Neuron (in vitro differentiated cells): ENCODE measurements at regions not wholly inside any gene's neighbourhood (a gene's known extent, or its start where the extent isn't known, plus 50 kb on each side); places are given as distances from the start of the nearest gene placed in this dataset.

Source experiments
- H2AFZ ChIP-seq: one replicate; pipeline ENCODE4 v1.6.1; 2013; ENCODE audit warnings: low read depth, mild to moderate bottlenecking, inconsistent platforms, low read length, moderate library complexity
- H3K27me3 ChIP-seq: one replicate; pipeline ENCODE4 v1.6.1; 2013; ENCODE audit warnings: low read length; ENCODE audit not compliant: insufficient read depth
- H3K36me3 ChIP-seq: one replicate; pipeline ENCODE4 v1.6.1; 2013; ENCODE audit warnings: low read length; ENCODE audit not compliant: insufficient read depth
- H3K4me1 ChIP-seq: one replicate; pipeline ENCODE4 v1.6.1; 2013; ENCODE audit warnings: low read length; ENCODE audit not compliant: insufficient read depth
- H3K4me3 ChIP-seq: 2 replicates; pipeline ENCODE4 v1.5.1; 2013; ENCODE audit warnings: mild to moderate bottlenecking, low read length, moderate library complexity
- H3K9me3 ChIP-seq: one replicate; pipeline ENCODE4 v1.6.1; 2013; ENCODE audit warnings: low read length

DNA sequence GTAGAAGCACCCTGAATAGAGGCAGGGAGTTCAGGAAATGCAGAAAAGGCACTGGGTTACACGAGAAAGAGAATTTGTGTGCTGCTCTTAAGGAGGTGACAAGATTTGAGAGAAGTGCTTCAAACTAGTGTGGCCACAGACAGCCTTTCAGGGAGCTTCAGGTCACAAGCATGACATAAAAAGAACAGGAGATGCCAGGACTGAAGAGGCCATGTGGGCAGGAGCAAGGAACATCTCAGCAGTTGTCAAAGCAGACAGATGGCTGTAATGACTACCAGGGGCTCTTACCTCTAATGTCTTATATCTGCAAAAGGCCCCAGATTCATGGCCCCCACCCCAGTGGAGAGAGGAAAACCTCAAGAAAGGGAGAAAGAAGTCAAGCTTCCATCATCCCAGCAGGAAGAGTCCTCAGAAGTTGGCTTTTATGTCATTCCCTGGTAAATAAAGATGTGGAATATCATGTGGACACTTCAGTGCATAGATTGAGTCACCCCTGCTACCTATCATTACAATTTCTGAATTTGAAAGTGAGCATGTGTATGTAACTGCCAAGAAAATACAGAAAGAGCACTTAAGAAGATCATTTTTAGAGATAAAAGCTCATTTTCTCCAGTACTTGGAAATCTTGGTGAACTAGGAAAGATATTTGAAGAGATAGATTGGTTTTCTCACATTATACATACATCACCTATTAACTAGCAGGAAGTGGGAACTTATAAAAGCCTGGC, 214.4 kb upstream of the RORB start:
- no peaks in the 10 kb centered on the region for H3K36me3 ChIP-seq
- H3K4me1 ChIP-seq, result no peaks in the 10 kb centered on the region
- H3K4me3 ChIP-seq, result no peak overlapping the region
- H3K27me3 ChIP-seq, result no peaks in the 10 kb centered on the region
- H2AFZ ChIP-seq, result no peak overlapping the region
- no peaks in the 10 kb centered on the region for H3K9me3 ChIP-seq

- Histone ChIP-seq H3K4me1 (no peaks in the 10 kb centered on the region), H2AFZ (no peak overlapping the region), H3K27me3 (no peaks in the 10 kb centered on the region), H3K4me3 (no peak overlapping the region), H3K9me3 (no peaks in the 10 kb centered on the region), H3K36me3 (no peaks in the 10 kb centered on the region)
These were observed 212.3 kb upstream of the RORB start for GRCh38 chr9:74284581-74285450.

DNA sequence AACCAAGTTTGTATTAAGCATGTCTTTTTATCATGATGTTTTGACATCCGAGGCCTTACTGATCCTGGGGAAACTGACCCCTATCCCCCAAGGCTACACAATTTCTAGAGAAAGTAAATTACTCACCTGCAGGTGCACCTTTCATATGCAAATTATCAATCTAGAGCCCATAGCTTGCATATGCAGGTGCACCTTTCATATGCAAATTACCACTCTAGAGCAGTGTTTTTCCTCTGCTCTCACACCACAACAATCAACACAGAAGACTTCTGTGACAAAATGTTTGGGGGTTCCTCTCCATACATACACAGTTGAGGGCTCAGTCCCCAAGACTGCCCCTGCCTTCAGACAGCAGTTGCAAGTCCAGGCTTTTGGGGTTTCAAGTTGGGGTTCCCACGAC, 203.7 kb upstream of the RORB start:
- no peaks in the 10 kb centered on the region for H3K9me3 ChIP-seq
- no peaks in the 10 kb centered on the region for H3K27me3 ChIP-seq
- H3K4me3 ChIP-seq, result no peak overlapping the region
- no peaks in the 10 kb centered on the region for H3K36me3 ChIP-seq
- H3K4me1 ChIP-seq, result no peaks in the 10 kb centered on the region
- H2AFZ ChIP-seq, result no peak overlapping the region

GRCh38 chr9:74303945-74304344, 193.2 kb upstream of the RORB start:
- H3K36me3 ChIP-seq, result no peaks in the 10 kb centered on the region
- no peak overlapping the region for H2AFZ ChIP-seq
- no peak overlapping the region for H3K4me3 ChIP-seq
- no peaks in the 10 kb centered on the region for H3K9me3 ChIP-seq
- H3K4me1 ChIP-seq, result peaks cover 16% of the 10 kb centered on the region
- H3K27me3 ChIP-seq, result no peaks in the 10 kb centered on the region

DNA sequence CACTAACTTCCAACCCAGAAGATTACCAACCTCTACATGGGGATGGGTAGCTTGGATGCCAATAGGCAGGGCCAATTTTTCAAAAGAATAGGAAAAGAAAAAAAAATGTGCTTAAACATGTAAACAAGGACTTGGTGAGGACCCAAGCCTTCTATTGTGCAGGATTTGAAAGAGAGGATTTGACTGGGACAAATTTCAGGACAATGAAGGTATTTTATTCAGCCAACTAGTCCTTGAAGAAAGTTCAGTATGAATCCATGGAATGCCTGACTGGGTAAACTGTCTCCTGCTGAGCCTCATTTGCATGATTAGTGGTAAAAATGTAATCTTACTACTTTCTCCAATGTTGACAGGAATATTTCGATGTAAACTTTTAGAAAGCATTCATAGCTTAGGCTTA, 192.5 kb upstream of the RORB start:
- Histone ChIP-seq H3K36me3 (no peaks in the 10 kb centered on the region), H3K4me1 (peaks cover 16% of the 10 kb centered on the region), H3K4me3 (no peak overlapping the region), H3K27me3 (no peaks in the 10 kb centered on the region), H3K9me3 (no peaks in the 10 kb centered on the region), H2AFZ (no peak overlapping the region)

DNA sequence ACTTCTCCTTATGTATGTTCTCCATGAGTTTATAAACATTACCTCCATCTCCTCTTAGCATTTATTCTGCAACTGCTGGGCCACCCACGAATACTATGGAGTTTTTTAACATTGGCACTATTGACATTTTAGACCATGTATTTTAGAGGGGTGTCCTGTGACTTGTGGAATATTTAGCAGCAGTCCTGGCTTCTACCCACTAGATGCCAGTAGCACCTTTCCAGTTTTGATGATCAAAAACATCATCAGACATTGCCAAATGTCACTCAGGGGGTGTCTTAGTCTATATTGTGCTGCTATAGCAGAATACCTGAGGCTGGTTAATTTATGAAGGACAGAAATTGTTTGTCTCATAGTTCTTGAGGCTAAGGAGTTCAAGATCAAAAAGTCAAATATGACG, 187.5 kb upstream of the RORB start:
- H3K4me1 ChIP-seq, result peaks cover 7% of the 10 kb centered on the region
- H3K9me3 ChIP-seq, result no peaks in the 10 kb centered on the region
- no peaks in the 10 kb centered on the region for H3K27me3 ChIP-seq
- H3K4me3 ChIP-seq, result no peak overlapping the region
- no peak overlapping the region for H2AFZ ChIP-seq
- no peaks in the 10 kb centered on the region for H3K36me3 ChIP-seq

DNA sequence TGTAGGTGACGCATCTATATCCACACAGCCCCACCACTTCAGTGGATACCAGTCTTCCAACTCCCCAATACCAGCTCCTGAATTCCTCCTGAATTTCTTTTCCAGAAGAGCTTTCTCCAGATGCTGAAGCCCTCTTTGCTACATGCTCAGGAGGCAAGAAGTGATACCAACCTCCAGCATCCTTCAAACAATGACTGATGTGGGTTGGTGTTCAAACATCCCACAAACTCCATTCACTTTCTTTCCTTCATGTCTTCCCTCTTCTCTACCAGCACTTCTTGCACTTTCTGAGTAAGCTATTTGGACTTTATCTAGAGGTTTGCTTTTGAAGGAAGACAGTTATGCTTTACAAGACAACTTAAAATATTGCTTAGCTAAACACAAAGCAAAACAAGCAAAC, 179.9 kb upstream of the RORB start:
- Histone ChIP-seq H3K4me1 (no peaks in the 10 kb centered on the region), H2AFZ (no peak overlapping the region), H3K27me3 (no peaks in the 10 kb centered on the region), H3K9me3 (no peaks in the 10 kb centered on the region), H3K4me3 (no peak overlapping the region), H3K36me3 (no peaks in the 10 kb centered on the region)

DNA sequence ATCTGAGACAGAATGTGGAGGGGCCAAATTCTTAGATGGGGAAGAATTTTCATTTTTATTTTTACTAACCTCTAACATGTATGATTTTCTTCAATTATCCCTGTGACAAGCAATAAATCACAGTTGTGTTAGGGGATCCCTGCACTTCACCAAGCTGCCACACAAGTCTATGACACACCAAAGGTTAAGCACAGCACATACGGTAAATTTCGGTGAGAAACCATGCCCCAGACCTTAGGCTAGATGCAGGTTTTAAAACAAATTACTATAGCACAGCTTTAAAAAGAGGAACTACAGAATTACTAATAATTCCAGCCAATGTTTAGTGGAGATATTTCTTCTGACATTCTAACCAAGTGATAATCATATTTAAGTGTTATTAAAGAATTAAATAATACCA, 175.7 kb upstream of the RORB start:
- H3K4me3 ChIP-seq, result no peak overlapping the region
- no peaks in the 10 kb centered on the region for H3K27me3 ChIP-seq
- no peak overlapping the region for H2AFZ ChIP-seq
- H3K4me1 ChIP-seq, result no peaks in the 10 kb centered on the region
- no peaks in the 10 kb centered on the region for H3K9me3 ChIP-seq
- H3K36me3 ChIP-seq, result no peaks in the 10 kb centered on the region

GRCh38 chr9:74322661-74323314, 174.3 kb upstream of the RORB start:
- Histone ChIP-seq H3K4me3 (no peak overlapping the region), H3K36me3 (no peaks in the 10 kb centered on the region), H3K27me3 (no peaks in the 10 kb centered on the region), H3K4me1 (no peaks in the 10 kb centered on the region), H2AFZ (no peak overlapping the region), H3K9me3 (no peaks in the 10 kb centered on the region)

- H3K27me3 ChIP-seq, result no peaks in the 10 kb centered on the region
- H2AFZ ChIP-seq, result no peak overlapping the region
- H3K4me3 ChIP-seq, result no peak overlapping the region
- no peaks in the 10 kb centered on the region for H3K4me1 ChIP-seq
- H3K9me3 ChIP-seq, result no peaks in the 10 kb centered on the region
- H3K36me3 ChIP-seq, result no peaks in the 10 kb centered on the region
These were observed 166.5 kb upstream of the RORB start for GRCh38 chr9:74330487-74331214.

DNA sequence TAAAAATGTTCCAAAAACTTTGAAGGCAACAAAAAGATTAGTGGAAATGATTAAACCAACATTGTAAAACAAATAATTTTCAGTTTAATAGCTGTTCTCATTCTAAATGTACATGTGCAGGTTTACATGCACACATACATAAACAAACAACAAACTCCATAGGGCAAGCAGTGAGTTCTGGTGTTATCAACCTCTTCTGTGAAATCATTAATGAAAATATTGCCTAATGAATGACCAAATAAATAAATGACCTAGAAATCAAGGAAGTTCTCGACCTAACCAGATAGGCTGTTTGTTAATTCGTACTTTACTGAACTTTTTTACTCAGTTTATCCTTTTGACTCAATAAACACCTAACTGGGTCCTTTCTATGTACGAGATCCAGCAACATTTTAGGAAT, 165.5 kb upstream of the RORB start:
- Histone ChIP-seq H2AFZ (no peak overlapping the region), H3K36me3 (no peaks in the 10 kb centered on the region), H3K4me3 (no peak overlapping the region), H3K4me1 (no peaks in the 10 kb centered on the region), H3K27me3 (no peaks in the 10 kb centered on the region), H3K9me3 (no peaks in the 10 kb centered on the region)

DNA sequence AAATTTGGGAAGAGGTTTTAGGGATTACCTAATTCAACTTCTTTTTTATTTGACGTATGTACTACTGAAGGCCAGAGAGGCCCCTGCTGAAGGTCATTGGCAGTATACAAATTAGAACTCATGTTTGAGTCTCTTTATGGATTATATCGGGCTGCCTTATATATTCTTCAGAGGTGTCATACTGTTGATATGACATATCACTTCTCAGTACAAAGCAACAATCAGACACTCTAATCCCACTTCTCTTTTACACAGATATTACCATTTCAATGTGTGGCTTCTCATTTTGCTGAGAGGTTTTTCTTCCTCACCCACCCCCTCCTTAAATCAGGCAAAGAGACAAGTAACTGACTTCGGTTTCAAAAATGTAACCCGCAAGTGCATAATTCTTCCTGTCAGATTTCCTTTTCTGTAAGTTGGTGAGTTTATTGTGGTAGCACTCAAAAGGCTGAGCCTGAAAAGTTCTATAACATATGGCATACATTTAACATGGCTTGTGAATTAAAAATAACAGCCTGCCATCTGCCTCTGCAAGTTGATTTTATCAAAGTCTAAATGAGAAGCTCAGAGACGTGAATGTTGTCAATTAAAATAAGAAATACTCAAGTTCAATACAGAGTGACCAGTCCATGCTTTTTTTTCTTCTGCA, 163.6 kb upstream of the RORB start:
- Histone ChIP-seq H3K9me3 (no peaks in the 10 kb centered on the region), H3K4me3 (no peak overlapping the region), H3K4me1 (no peaks in the 10 kb centered on the region), H3K36me3 (no peaks in the 10 kb centered on the region), H2AFZ (no peak overlapping the region), H3K27me3 (no peaks in the 10 kb centered on the region)
